ENCODE measurements at regions not wholly inside any gene's neighbourhood (a gene's known extent, or its start where the extent isn't known, plus 50 kb on each side); places are given as distances from the start of the nearest gene placed in this dataset.

GRCh38 chr5:40399349-40399748, 280.4 kb upstream of the PTGER4 start:
- DNase-seq (ENCODE audit: low read depth in 1 of 2, low spot score in 1 of 2) (no peak), ATAC-seq (no peak), FAIRE-seq (no peak)
- Histone ChIP-seq H3K4me3 (no peak overlapping the region), H3K4me2 (no peak overlapping the region), H3K27ac (no peak overlapping the region), H3K9me3 (no peaks in the 10 kb centered on the region), H3K4me1 (peaks cover 14% of the 10 kb centered on the region; the same call in 2 of the 3 replicates)
- 79% methylated on average over 1 of the region's 1 CpG for WGBS (ENCODE audit: missing lambda C conversion rate)
- ChIA-PET POLR2A (no interaction called here), CTCF (interaction anchor here (1.5 kb wide), 1 partner anchor 9 kb away, joined by 4 read pairs; no protein-coding TSS in a partner anchor)
- TF ChIP-seq RAD21 (conservative IDR thresholded peaks at IDR 0.05 in 1 of 2, IDR thresholded peaks at IDR 0.05 in 1 of 2) (no peak), TFCP2L1 (CRISPR knock-in tag; IDR thresholded peaks at IDR 0.05) (no peak), TP53 (CRISPR knock-in tag; IDR thresholded peaks at IDR 0.05) (no peak), HEYL (CRISPR knock-in tag; IDR thresholded peaks at IDR 0.05) (no peak), KDM5A (IDR thresholded peaks at IDR 0.05) (no peak), PHF8 (IDR thresholded peaks at IDR 0.05; ENCODE audit: borderline replicate concordance, low read depth) (no peak), ESRRA (IDR thresholded peaks at IDR 0.05; ENCODE audit: borderline replicate concordance, low read length) (no peak), JUNB (IDR thresholded peaks at IDR 0.05) (no peak), HOXB5 (CRISPR knock-in tag; IDR thresholded peaks at IDR 0.05) (no peak), FOSB (CRISPR knock-in tag; IDR thresholded peaks at IDR 0.05) (no peak), USF2 (IDR thresholded peaks at IDR 0.05) (no peak), JUN (IDR thresholded peaks at IDR 0.05) (no peak), PBX3 (IDR thresholded peaks at IDR 0.05) (no peak), NR3C1 (IDR thresholded peaks at IDR 0.05) (no peak)
- TF ChIP-seq, protein P1, sequence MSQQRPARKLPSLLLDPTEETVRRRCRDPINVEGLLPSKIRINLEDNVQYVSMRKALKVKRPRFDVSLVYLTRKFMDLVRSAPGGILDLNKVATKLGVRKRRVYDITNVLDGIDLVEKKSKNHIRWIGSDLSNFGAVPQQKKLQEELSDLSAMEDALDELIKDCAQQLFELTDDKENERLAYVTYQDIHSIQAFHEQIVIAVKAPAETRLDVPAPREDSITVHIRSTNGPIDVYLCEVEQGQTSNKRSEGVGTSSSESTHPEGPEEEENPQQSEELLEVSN (IDR thresholded peaks at IDR 0.05; ENCODE audit: borderline replicate concordance, low read depth) = no peak

GRCh38 chr5:40397976-40398375, 281.7 kb upstream of the PTGER4 start:
- ChIA-PET CTCF (no interaction called here), POLR2A (no interaction called here)
- Histone ChIP-seq H3K4me3 (no peak overlapping the region), H3K4me1 (peaks cover 14% of the 10 kb centered on the region; the same call in 2 of the 3 replicates), H3K27ac (no peak overlapping the region), H3K9me3 (no peaks in the 10 kb centered on the region), H3K4me2 (no peak overlapping the region)
- 72% methylated on average over 1 of the region's 1 CpG for WGBS (ENCODE audit: missing lambda C conversion rate)
- TF ChIP-seq EP300 (IDR thresholded peaks at IDR 0.05) = no peak
- TF ChIP-seq BHLHE40 (IDR thresholded peaks at IDR 0.05; ENCODE audit: low read depth, low read length) = no peak
- no peak for TF ChIP-seq ELK1 (IDR thresholded peaks at IDR 0.05; ENCODE audit: low read depth, low read length)
- no peak for TF ChIP-seq HEYL (CRISPR knock-in tag; IDR thresholded peaks at IDR 0.05)
- TF ChIP-seq RARB (CRISPR knock-in tag; IDR thresholded peaks at IDR 0.05) = no peak
- TF ChIP-seq, protein P1 (IDR thresholded peaks at IDR 0.05; ENCODE audit: borderline replicate concordance, low read depth) = no peak
- TF ChIP-seq, protein P2, sequence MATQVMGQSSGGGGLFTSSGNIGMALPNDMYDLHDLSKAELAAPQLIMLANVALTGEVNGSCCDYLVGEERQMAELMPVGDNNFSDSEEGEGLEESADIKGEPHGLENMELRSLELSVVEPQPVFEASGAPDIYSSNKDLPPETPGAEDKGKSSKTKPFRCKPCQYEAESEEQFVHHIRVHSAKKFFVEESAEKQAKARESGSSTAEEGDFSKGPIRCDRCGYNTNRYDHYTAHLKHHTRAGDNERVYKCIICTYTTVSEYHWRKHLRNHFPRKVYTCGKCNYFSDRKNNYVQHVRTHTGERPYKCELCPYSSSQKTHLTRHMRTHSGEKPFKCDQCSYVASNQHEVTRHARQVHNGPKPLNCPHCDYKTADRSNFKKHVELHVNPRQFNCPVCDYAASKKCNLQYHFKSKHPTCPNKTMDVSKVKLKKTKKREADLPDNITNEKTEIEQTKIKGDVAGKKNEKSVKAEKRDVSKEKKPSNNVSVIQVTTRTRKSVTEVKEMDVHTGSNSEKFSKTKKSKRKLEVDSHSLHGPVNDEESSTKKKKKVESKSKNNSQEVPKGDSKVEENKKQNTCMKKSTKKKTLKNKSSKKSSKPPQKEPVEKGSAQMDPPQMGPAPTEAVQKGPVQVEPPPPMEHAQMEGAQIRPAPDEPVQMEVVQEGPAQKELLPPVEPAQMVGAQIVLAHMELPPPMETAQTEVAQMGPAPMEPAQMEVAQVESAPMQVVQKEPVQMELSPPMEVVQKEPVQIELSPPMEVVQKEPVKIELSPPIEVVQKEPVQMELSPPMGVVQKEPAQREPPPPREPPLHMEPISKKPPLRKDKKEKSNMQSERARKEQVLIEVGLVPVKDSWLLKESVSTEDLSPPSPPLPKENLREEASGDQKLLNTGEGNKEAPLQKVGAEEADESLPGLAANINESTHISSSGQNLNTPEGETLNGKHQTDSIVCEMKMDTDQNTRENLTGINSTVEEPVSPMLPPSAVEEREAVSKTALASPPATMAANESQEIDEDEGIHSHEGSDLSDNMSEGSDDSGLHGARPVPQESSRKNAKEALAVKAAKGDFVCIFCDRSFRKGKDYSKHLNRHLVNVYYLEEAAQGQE (IDR thresholded peaks at IDR 0.05) = no peak
- no peak for TF ChIP-seq ESRRA (IDR thresholded peaks at IDR 0.05; ENCODE audit: borderline replicate concordance, low read length)
- no peak for TF ChIP-seq NPAS2 (CRISPR knock-in tag; IDR thresholded peaks at IDR 0.05; ENCODE audit: borderline replicate concordance)
- no peak for TF ChIP-seq ZFP36 (IDR thresholded peaks at IDR 0.05; ENCODE audit: borderline replicate concordance, partially characterized antibody)
- TF ChIP-seq ZNF302 (CRISPR knock-in tag; IDR thresholded peaks at IDR 0.05) = no peak
- TF ChIP-seq CEBPB (IDR thresholded peaks at IDR 0.05) = no peak
- no peak for TF ChIP-seq HMGXB4 (CRISPR knock-in tag; IDR thresholded peaks at IDR 0.05; ENCODE audit: borderline replicate concordance)
- TF ChIP-seq EHF (CRISPR knock-in tag; IDR thresholded peaks at IDR 0.05) = no peak
- TF ChIP-seq NR3C1 (IDR thresholded peaks at IDR 0.05) = no peak
- no peak for ATAC-seq
- FAIRE-seq = no peak
- no peak for DNase-seq (ENCODE audit: low read depth in 1 of 2, low spot score in 1 of 2)
